ENCODE measurements at regions not wholly inside any gene's neighbourhood (a gene's known extent, or its start where the extent isn't known, plus 50 kb on each side); places are given as distances from the start of the nearest gene placed in this dataset.
"Not testable (repeated sequence)": the region's sequence is repeated elsewhere in the genome, so short reads cannot be mapped to it uniquely, and the experiment has no call there.

- TF ChIP-seq, protein P1, sequence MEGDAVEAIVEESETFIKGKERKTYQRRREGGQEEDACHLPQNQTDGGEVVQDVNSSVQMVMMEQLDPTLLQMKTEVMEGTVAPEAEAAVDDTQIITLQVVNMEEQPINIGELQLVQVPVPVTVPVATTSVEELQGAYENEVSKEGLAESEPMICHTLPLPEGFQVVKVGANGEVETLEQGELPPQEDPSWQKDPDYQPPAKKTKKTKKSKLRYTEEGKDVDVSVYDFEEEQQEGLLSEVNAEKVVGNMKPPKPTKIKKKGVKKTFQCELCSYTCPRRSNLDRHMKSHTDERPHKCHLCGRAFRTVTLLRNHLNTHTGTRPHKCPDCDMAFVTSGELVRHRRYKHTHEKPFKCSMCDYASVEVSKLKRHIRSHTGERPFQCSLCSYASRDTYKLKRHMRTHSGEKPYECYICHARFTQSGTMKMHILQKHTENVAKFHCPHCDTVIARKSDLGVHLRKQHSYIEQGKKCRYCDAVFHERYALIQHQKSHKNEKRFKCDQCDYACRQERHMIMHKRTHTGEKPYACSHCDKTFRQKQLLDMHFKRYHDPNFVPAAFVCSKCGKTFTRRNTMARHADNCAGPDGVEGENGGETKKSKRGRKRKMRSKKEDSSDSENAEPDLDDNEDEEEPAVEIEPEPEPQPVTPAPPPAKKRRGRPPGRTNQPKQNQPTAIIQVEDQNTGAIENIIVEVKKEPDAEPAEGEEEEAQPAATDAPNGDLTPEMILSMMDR (IDR thresholded peaks at IDR 0.05; ENCODE audit: low read depth, low read length), result no peak
- DNase-seq (ENCODE audit: extremely low read depth, low read depth), result no peak
Measured at GRCh38 chr13:68719815-68720214, 1387.8 kb upstream of the ATXN8OS start.

DNA sequence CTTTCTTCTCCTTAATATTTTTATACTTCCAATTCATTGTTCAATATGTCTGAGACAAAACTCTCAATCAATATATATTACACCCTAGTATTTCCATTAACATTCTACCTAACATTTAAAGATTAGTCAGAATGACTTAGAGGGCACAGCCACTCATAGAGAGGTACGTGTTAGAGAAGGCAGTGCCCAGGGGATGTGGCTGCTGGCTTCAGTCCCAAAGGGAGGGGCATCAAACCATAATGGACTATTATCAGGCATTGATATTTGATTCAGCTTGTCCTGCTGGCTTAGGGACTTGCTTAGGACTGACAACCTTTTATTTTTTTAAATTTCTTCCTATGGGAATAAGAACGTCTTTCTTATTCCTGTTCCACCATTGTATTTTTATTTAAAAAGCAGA, 1392.0 kb upstream of the ATXN8OS start:
- TF ChIP-seq, protein P1 (IDR thresholded peaks at IDR 0.05; ENCODE audit: low read depth, low read length), result no peak
- DNase-seq (ENCODE audit: extremely low read depth, low read depth), result no peak

GRCh38 chr13:68714292-68714691, 1393.3 kb upstream of the ATXN8OS start:
- DNase-seq (ENCODE audit: extremely low read depth, low read depth), result no peak
- TF ChIP-seq, protein P1 (IDR thresholded peaks at IDR 0.05; ENCODE audit: low read depth, low read length), result no peak

DNA sequence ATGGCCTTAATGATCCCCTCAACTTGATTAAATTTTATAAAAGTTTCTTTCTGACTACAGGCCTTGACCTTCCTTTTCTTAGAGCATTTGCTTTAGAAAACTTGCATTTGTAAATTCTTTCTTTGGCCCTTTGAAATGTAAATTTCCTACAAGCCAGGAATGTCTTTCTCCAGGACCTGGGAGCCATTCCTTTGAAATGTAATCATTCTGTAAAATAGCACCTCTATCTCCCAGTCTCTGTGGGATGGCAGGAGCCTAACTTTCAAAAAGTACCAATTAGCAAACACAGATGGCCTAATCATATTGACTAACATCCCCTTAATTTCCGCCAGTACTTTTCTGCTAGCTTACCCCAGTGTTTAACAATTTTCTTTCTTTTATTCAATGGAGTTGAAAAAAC, 1394.2 kb upstream of the ATXN8OS start:
- TF ChIP-seq, protein P1 (IDR thresholded peaks at IDR 0.05; ENCODE audit: low read depth, low read length), result no peak
- DNase-seq (ENCODE audit: extremely low read depth, low read depth), result no peak

- TF ChIP-seq, protein P1 (IDR thresholded peaks at IDR 0.05; ENCODE audit: low read depth, low read length), result no peak
- DNase-seq (ENCODE audit: extremely low read depth, low read depth), result no peak
Measured at GRCh38 chr13:68708336-68708908, 1399.2 kb upstream of the ATXN8OS start.

DNA sequence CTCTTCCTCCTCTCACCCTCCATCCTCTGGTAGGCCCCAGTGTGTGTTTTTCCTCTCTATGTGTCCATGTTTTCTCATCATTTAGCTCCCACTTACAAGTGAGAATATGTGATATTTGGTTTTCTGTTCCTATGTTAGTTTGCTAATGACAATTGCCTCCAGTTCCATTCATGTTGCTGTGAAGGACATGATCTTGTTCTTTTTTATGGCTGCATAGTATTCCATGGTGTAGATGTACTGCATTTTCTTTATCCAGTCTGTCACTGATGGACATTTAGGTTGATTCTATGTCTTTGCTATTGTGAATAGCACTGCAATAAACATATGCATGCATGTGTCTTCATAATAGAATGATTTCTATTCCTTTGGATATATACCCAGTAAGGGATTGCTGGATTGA, 1401.6 kb upstream of the ATXN8OS start:
- not testable (repeated sequence) for DNase-seq (ENCODE audit: extremely low read depth, low read depth)

DNA sequence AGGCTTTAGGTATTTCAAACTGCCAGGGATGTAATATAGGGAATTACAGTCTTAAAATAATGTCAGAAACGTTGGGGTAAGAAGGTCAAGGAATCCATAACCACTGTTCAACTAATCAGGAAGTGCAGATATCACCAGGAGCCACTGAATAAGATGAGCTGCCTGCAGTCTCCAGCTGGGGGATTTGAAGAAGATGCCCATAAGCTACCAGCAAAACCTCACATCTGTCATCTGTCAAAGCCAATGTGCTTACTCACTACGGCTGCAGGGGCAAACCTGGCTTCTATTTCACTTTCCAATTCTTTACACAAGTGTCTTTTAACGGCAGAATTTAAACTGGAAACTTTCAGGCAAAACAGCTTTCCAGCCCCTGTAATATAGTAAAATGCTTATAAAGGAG, 1410.1 kb upstream of the ATXN8OS start:
- TF ChIP-seq, protein P1 (IDR thresholded peaks at IDR 0.05; ENCODE audit: low read depth, low read length), result no peak
- no peak for DNase-seq (ENCODE audit: extremely low read depth, low read depth)

DNA sequence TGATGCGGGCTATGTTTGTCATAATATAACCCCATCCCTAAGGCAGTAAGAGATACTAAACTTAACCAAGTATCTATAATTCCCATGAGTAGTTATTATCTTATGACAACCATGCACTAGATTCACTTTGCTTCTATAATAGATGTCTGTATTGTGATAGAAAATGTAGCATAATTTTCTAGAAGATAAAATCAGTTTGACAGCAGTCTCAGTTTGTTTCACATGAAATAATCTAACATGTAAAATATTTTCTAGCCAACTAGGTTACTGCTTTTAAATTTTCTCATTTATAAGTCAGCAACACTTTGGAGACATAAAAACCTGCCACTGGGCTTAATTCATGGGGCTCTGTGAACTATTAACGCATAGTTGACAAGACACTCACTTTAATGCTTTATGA, 1410.7 kb upstream of the ATXN8OS start:
- no peak for DNase-seq (ENCODE audit: extremely low read depth, low read depth)
- TF ChIP-seq, protein P1 (IDR thresholded peaks at IDR 0.05; ENCODE audit: low read depth, low read length), result no peak
